H9 (cell line): ENCODE measurements at regions not wholly inside any gene's neighbourhood (a gene's known extent, or its start where the extent isn't known, plus 50 kb on each side); places are given as distances from the start of the nearest gene placed in this dataset.

ENCODE experiments used
- DNase-seq: peaks from one replicate; pipeline ENCODE4 v3.0.0-alpha.2; 2017
- H2AFZ ChIP-seq: one replicate; pipeline ENCODE4 v1.6.1; 2013; ENCODE audit warnings: mild to moderate bottlenecking, low read length, control low read depth, moderate library complexity
- H2AK5ac ChIP-seq: 2 replicates; pipeline ENCODE4 v1.6.1; 2013; ENCODE audit warnings: low read length, control low read depth, mixed read lengths; ENCODE audit not compliant: insufficient read length
- H2BK120ac ChIP-seq: one replicate; pipeline ENCODE4 v1.6.1; 2013; ENCODE audit warnings: low read depth, mild to moderate bottlenecking, low read length, control low read depth, inconsistent platforms; ENCODE audit not compliant: poor library complexity, severe bottlenecking
- H2BK12ac ChIP-seq: 2 replicates; pipeline ENCODE4 v1.6.1; 2013; ENCODE audit warnings: low read length, control low read depth, mixed read lengths, low read depth; ENCODE audit not compliant: insufficient read length
- H2BK15ac ChIP-seq: 2 replicates; pipeline ENCODE4 v1.6.1; 2013; ENCODE audit warnings: low read depth, low read length, control low read depth
- H2BK20ac ChIP-seq: one replicate; pipeline ENCODE4 v1.6.1; 2013; ENCODE audit warnings: low read depth, mild to moderate bottlenecking, low read length, control low read depth, inconsistent platforms; ENCODE audit not compliant: poor library complexity, severe bottlenecking
- H2BK5ac ChIP-seq: 2 replicates; pipeline ENCODE4 v1.6.1; 2013; ENCODE audit warnings: low read length, control low read depth, mixed read lengths; ENCODE audit not compliant: insufficient read length
- H3K14ac ChIP-seq: 2 replicates; pipeline ENCODE4 v1.6.1; 2013; ENCODE audit warnings: low read length, control low read depth; ENCODE audit not compliant: insufficient read depth
- H3K18ac ChIP-seq: 2 replicates; pipeline ENCODE4 v1.6.1; 2013; ENCODE audit warnings: low read depth, mild to moderate bottlenecking, mixed read lengths, low read length, control low read depth; ENCODE audit not compliant: insufficient read length
- H3K23ac ChIP-seq: 2 replicates; pipeline ENCODE4 v1.6.1; 2013; ENCODE audit warnings: low read length, control low read depth, mixed read lengths, low read depth; ENCODE audit not compliant: insufficient read length
- H3K23me2 ChIP-seq: 2 replicates; pipeline ENCODE4 v1.6.1; 2013; ENCODE audit warnings: low read depth, mild to moderate bottlenecking, mixed read lengths, low read length, control low read depth; ENCODE audit not compliant: insufficient read length, poor library complexity, severe bottlenecking
- H3K27ac ChIP-seq: 2 replicates; pipeline ENCODE4 v1.5.1; 2013; ENCODE audit warnings: low read length, control low read depth, mixed read lengths, low read depth; ENCODE audit not compliant: insufficient read length
- H3K27me3 ChIP-seq: 2 replicates; pipeline ENCODE4 v1.6.1; 2013; ENCODE audit warnings: low read length, control low read depth, inconsistent platforms; ENCODE audit not compliant: insufficient read depth
- H3K4ac ChIP-seq: 2 replicates; pipeline ENCODE4 v1.6.1; 2013; ENCODE audit warnings: low read depth, mild to moderate bottlenecking, control low read depth, inconsistent platforms, low read length, moderate library complexity
- H3K4me1 ChIP-seq: 2 replicates; pipeline ENCODE4 v1.6.1; 2013; ENCODE audit warnings: low read length, control low read depth, inconsistent platforms; ENCODE audit not compliant: insufficient read depth
- H3K4me2 ChIP-seq: 2 replicates; pipeline ENCODE4 v1.6.1; 2013; ENCODE audit warnings: low read length, control low read depth, mixed read lengths; ENCODE audit not compliant: insufficient read length, insufficient read depth
- H3K56ac ChIP-seq: 2 replicates; pipeline ENCODE4 v1.6.1; 2013; ENCODE audit warnings: low read depth, mild to moderate bottlenecking, mixed read lengths, low read length, control low read depth; ENCODE audit not compliant: insufficient read length
- H3K79me1 ChIP-seq: 2 replicates; pipeline ENCODE4 v1.6.1; 2013; ENCODE audit warnings: low read depth, mild to moderate bottlenecking, moderate library complexity, low read length, control low read depth, inconsistent platforms; ENCODE audit not compliant: insufficient read depth, poor library complexity, severe bottlenecking
- H3K79me2 ChIP-seq: 2 replicates; pipeline ENCODE4 v1.6.1; 2013; ENCODE audit warnings: low read length, control low read depth, inconsistent platforms; ENCODE audit not compliant: insufficient read depth
- H3K9ac ChIP-seq: 2 replicates; pipeline ENCODE4 v1.6.1; 2013; ENCODE audit warnings: low read length, control low read depth, mixed read lengths; ENCODE audit not compliant: insufficient read length; ENCODE audit errors: extremely low read depth
- H3K9me3 ChIP-seq: one replicate; pipeline ENCODE4 v1.6.1; 2013; ENCODE audit warnings: low read depth, low read length, inconsistent platforms; ENCODE audit not compliant: control insufficient read depth
- H3T11ph ChIP-seq: one replicate; pipeline ENCODE4 v1.6.1; 2013; ENCODE audit warnings: mild to moderate bottlenecking, low read length, control low read depth, inconsistent platforms
- H4K20me1 ChIP-seq: one replicate; pipeline ENCODE4 v1.6.1; 2013; ENCODE audit not compliant: control insufficient read depth, insufficient read length, insufficient read depth
- H4K5ac ChIP-seq: 2 replicates; pipeline ENCODE4 v1.6.1; 2013; ENCODE audit warnings: low read depth, mild to moderate bottlenecking, mixed read lengths, low read length, control low read depth; ENCODE audit not compliant: insufficient read length
- H4K8ac ChIP-seq: replicated peaks from 2 replicates; pipeline ENCODE4 v1.6.1; 2013; ENCODE audit warnings: low read length, control low read depth, mixed read lengths, low read depth; ENCODE audit not compliant: insufficient read length
- H4K91ac ChIP-seq: 2 replicates; pipeline ENCODE4 v1.6.1; 2013; ENCODE audit warnings: low read depth, mild to moderate bottlenecking, moderate library complexity, mixed read lengths, low read length, control low read depth; ENCODE audit not compliant: insufficient read length
- H3K27ac Mint-ChIP-seq, 3 experiments: 2 replicates in 2 of 3; 3 replicates in 1 of 3; pipeline ENCODE4 v1.8.0; 2020 to 2021; ENCODE audit warnings: mixed read lengths in 3 of 3, mild to moderate bottlenecking in 1 of 3, moderate library complexity in 1 of 3
- H3K27me3 Mint-ChIP-seq: 2 replicates; pipeline ENCODE4 v1.8.0; 2021; ENCODE audit warnings: low read depth, mild to moderate bottlenecking, moderate library complexity, mixed read lengths
- H3K36me3 Mint-ChIP-seq, 3 experiments: 2 replicates in 2 of 3; 3 replicates in 1 of 3; pipeline ENCODE4 v1.8.0; 2020 to 2021; ENCODE audit warnings: low read depth in 3 of 3, mixed read lengths in 3 of 3; ENCODE audit not compliant: insufficient read depth in 1 of 3
- H3K4me1 Mint-ChIP-seq, 2 experiments: 2 replicates each; pipeline ENCODE4 v1.8.0; 2020; ENCODE audit warnings: mixed read lengths in 2 of 2
- H3K4me3 Mint-ChIP-seq, 2 experiments: 2 replicates in 1 of 2; 3 replicates in 1 of 2; pipeline ENCODE4 v1.8.0; 2020 to 2021; ENCODE audit warnings: mild to moderate bottlenecking in 2 of 2, mixed read lengths in 2 of 2, moderate library complexity in 1 of 2
- H3K9me3 Mint-ChIP-seq, 2 experiments: 2 replicates in 1 of 2; 3 replicates in 1 of 2; pipeline ENCODE4 v1.8.0; 2020; ENCODE audit warnings: mild to moderate bottlenecking in 2 of 2, mixed read lengths in 2 of 2, moderate library complexity in 1 of 2
- WGBS: extraction: QIAGEN DNeasy Blood & Tissue Kit; methylation state at CpG from one replicate; pipeline ENCODE4 v1.1.7; 2013; ENCODE audit warnings: missing lambda C conversion rate, low lambda C conversion rate, mixed read lengths; ENCODE audit not compliant: insufficient read length; ENCODE audit errors: extremely low coverage; 5-methylcytosine and 5-hydroxymethylcytosine counted together
- TF ChIP-seq, protein P1 (sequence below): fragments of 200-600 bp; sonication (generic); conservative IDR thresholded peaks from 3 replicates; pipeline ENCODE4 v1.8.0; 2021; ENCODE audit warnings: antibody characterized with exemption, mild to moderate bottlenecking

DNA sequence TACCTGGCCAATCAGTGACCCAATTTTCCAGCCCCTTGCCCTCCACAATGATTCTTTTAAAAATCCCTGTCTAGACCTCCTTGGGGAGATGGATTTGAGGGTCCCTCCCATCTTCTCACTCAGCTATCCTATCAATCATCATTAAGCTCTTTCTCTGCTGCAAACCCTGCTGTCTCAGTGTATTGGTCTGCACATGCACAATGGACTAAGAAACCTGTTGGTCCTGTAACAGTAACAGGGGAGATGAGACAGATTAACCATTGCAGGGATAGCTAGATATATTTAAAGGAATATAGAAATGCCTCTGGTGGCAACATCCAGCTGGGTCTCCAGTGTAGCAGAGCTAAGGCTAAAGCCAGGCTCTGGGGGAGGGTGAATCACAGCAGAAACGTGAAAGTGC, 74.6 kb upstream of the CHRNA7 start:
- no peak overlapping the region for H3T11ph ChIP-seq
- no peak overlapping the region for H2BK5ac ChIP-seq
- DNase-seq, result no peak
- H3K27me3 Mint-ChIP-seq, result no peaks in the 10 kb centered on the region; the same call in 1 of the 2 replicates
- no peak overlapping the region for H4K91ac ChIP-seq
- peaks cover 0 to 7% (median 4%) of the 10 kb centered on the region in 3 experiments; a peak in 3 of 7 replicates for H3K36me3 Mint-ChIP-seq
- no peak overlapping the region for H3K9ac ChIP-seq
- H3K27me3 ChIP-seq, result no peaks in the 10 kb centered on the region
- no peak overlapping the region for H2AFZ ChIP-seq
- H3K9me3 ChIP-seq, result peaks cover 5% of the 10 kb centered on the region
- no peak overlapping the region for H3K23ac ChIP-seq
- no peaks in the 10 kb centered on the region for H3K23me2 ChIP-seq
- no peaks in the 10 kb centered on the region for H4K20me1 ChIP-seq
- no peak overlapping the region for H2BK12ac ChIP-seq
- H3K79me2 ChIP-seq, result no peaks in the 10 kb centered on the region
- no peak overlapping the region for H4K8ac ChIP-seq
- no CpG with 5 or more reads among the region's 1 CpG for WGBS
- no peak overlapping the region for H2BK15ac ChIP-seq
- no peak overlapping the region for H3K4me2 ChIP-seq
- H3K79me1 ChIP-seq, result no peaks in the 10 kb centered on the region
- no peak overlapping the region; a peak in 1 of 7 replicates for H3K27ac Mint-ChIP-seq
- no peak overlapping the region for H3K56ac ChIP-seq
- no peak overlapping the region for H3K18ac ChIP-seq
- no peaks in the 10 kb centered on the region for H3K4me1 ChIP-seq
- no peak overlapping the region for H3K27ac ChIP-seq
- H3K14ac ChIP-seq, result no peak overlapping the region
- TF ChIP-seq, protein P1, sequence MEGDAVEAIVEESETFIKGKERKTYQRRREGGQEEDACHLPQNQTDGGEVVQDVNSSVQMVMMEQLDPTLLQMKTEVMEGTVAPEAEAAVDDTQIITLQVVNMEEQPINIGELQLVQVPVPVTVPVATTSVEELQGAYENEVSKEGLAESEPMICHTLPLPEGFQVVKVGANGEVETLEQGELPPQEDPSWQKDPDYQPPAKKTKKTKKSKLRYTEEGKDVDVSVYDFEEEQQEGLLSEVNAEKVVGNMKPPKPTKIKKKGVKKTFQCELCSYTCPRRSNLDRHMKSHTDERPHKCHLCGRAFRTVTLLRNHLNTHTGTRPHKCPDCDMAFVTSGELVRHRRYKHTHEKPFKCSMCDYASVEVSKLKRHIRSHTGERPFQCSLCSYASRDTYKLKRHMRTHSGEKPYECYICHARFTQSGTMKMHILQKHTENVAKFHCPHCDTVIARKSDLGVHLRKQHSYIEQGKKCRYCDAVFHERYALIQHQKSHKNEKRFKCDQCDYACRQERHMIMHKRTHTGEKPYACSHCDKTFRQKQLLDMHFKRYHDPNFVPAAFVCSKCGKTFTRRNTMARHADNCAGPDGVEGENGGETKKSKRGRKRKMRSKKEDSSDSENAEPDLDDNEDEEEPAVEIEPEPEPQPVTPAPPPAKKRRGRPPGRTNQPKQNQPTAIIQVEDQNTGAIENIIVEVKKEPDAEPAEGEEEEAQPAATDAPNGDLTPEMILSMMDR, result no peak
- H3K4me1 Mint-ChIP-seq, result no peaks in the 10 kb centered on the region; a peak in 1 of 4 replicates
- no peak overlapping the region for H2AK5ac ChIP-seq
- peaks cover 15 to 26% of the 10 kb centered on the region in 2 experiments for H3K9me3 Mint-ChIP-seq
- no peak overlapping the region for H3K4ac ChIP-seq
- no peak overlapping the region for H3K4me3 Mint-ChIP-seq
- H2BK20ac ChIP-seq, result no peak overlapping the region
- no peak overlapping the region for H4K5ac ChIP-seq
- H2BK120ac ChIP-seq, result no peak overlapping the region
